ENCODE measurements at regions not wholly inside any gene's neighbourhood (a gene's known extent, or its start where the extent isn't known, plus 50 kb on each side); places are given as distances from the start of the nearest gene placed in this dataset.

GRCh38 chr2:145220496-145220895 is 700.6 kb upstream of the ZEB2 start:
- H3K9me2 ChIP-seq (replicated peaks; ENCODE audit: low read length) = no peaks in the 10 kb centered on the region
- ChIA-PET POLR2A (ENCODE audit: unreplicated experiment) (no interaction called here), CTCF (no interaction called here)
- H3K27ac ChIP-seq (ENCODE audit: low read length) = no peak overlapping the region
- H3K27me3 ChIP-seq (ENCODE audit: low read length) = no peaks in the 10 kb centered on the region
- no peak overlapping the region for H3K9ac ChIP-seq (ENCODE audit: low read length)
- intact Hi-C loops (cut with micrococcal nuclease) = no loop called here
- H3K4me1 ChIP-seq (ENCODE audit: insufficient read depth, low read length) = peaks cover 6% of the 10 kb centered on the region
- H3K4me2 ChIP-seq (ENCODE audit: low read length) = no peak overlapping the region
- no peak overlapping the region for H2AFZ ChIP-seq (ENCODE audit: low read length)
- no peaks in the 10 kb centered on the region for H3K79me2 ChIP-seq (ENCODE audit: low read length)
- H3K36me3 ChIP-seq (ENCODE audit: low read depth, low read length) = no peaks in the 10 kb centered on the region
- no peaks in the 10 kb centered on the region for H3F3A ChIP-seq (ENCODE audit: low read length, unreplicated experiment)
- DNase-seq (no peak), ATAC-seq (no peak)
- H4K20me1 ChIP-seq (ENCODE audit: low read length) = no peaks in the 10 kb centered on the region
- H3K4me3 ChIP-seq (ENCODE audit: low read length) = no peak overlapping the region
- TF ChIP-seq, protein P1, sequence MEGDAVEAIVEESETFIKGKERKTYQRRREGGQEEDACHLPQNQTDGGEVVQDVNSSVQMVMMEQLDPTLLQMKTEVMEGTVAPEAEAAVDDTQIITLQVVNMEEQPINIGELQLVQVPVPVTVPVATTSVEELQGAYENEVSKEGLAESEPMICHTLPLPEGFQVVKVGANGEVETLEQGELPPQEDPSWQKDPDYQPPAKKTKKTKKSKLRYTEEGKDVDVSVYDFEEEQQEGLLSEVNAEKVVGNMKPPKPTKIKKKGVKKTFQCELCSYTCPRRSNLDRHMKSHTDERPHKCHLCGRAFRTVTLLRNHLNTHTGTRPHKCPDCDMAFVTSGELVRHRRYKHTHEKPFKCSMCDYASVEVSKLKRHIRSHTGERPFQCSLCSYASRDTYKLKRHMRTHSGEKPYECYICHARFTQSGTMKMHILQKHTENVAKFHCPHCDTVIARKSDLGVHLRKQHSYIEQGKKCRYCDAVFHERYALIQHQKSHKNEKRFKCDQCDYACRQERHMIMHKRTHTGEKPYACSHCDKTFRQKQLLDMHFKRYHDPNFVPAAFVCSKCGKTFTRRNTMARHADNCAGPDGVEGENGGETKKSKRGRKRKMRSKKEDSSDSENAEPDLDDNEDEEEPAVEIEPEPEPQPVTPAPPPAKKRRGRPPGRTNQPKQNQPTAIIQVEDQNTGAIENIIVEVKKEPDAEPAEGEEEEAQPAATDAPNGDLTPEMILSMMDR (conservative IDR thresholded peaks at IDR 0.05; ENCODE audit: low read depth, low read length) = no peak
- TF ChIP-seq EZH2phosphoT487 (IDR thresholded peaks at IDR 0.05; ENCODE audit: borderline replicate concordance, low read length) = no peak
- BruUV-seq (replicated peaks) = no TSS peak
- H3K9me3 ChIP-seq (ENCODE audit: low read length) = no peaks in the 10 kb centered on the region

DNA sequence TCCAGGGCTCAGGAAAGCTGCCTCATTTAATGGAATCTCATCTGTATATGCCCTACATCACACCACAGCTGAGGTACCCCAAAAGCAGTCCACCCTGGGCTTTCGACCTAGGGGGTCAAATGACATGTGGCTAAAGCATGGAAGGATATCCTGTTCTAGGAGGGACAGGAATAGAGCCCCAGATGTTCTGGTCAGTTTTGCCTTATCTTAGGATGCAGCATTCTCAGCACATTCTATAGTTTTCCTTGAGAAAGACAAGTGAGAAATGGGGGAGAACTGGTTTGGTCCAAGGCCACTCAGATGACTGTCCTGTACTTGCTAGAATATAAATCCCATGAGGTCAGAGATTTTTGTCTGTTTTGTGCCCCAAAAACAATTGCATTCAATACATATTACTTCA is 688.0 kb upstream of the ZEB2 start:
- no peak overlapping the region for H3K9ac ChIP-seq (ENCODE audit: low read length)
- BruUV-seq (replicated peaks) = no TSS peak
- H3K36me3 ChIP-seq (ENCODE audit: low read depth, low read length) = no peaks in the 10 kb centered on the region
- no peak overlapping the region for H3K4me2 ChIP-seq (ENCODE audit: low read length)
- H3F3A ChIP-seq (ENCODE audit: low read length, unreplicated experiment) = no peaks in the 10 kb centered on the region
- no peaks in the 10 kb centered on the region for H4K20me1 ChIP-seq (ENCODE audit: low read length)
- DNase-seq (no peak), ATAC-seq (no peak)
- no peak overlapping the region for H3K4me3 ChIP-seq (ENCODE audit: low read length)
- TF ChIP-seq EZH2phosphoT487 (IDR thresholded peaks at IDR 0.05; ENCODE audit: borderline replicate concordance, low read length) (no peak), EZH2 (IDR thresholded peaks at IDR 0.05; ENCODE audit: low read length, unreplicated experiment) (no peak)
- TF ChIP-seq, protein P1 (conservative IDR thresholded peaks at IDR 0.05; ENCODE audit: low read depth, low read length) = no peak
- H3K79me2 ChIP-seq (ENCODE audit: low read length) = no peaks in the 10 kb centered on the region
- H3K9me2 ChIP-seq (replicated peaks; ENCODE audit: low read length) = no peaks in the 10 kb centered on the region
- H2AFZ ChIP-seq (ENCODE audit: low read length) = no peak overlapping the region
- CTCF ChIA-PET = no interaction called here
- H3K27me3 ChIP-seq (ENCODE audit: low read length) = no peaks in the 10 kb centered on the region
- POLR2A ChIA-PET (ENCODE audit: unreplicated experiment) = no interaction called here
- no peak overlapping the region for H3K27ac ChIP-seq (ENCODE audit: low read length)
- intact Hi-C loops (cut with micrococcal nuclease) = no loop called here
- H3K4me1 ChIP-seq (ENCODE audit: insufficient read depth, low read length) = no peaks in the 10 kb centered on the region
- no peaks in the 10 kb centered on the region for H3K9me3 ChIP-seq (ENCODE audit: low read length)

- no peaks in the 10 kb centered on the region for H3K36me3 ChIP-seq (ENCODE audit: low read depth, low read length)
- H3K79me2 ChIP-seq (ENCODE audit: low read length) = no peaks in the 10 kb centered on the region
- no peak for DNase-seq
- intact Hi-C loops (cut with micrococcal nuclease) = no loop called here
- no peaks in the 10 kb centered on the region for H3K9me3 ChIP-seq (ENCODE audit: low read length)
- no peaks in the 10 kb centered on the region for H3K9me2 ChIP-seq (replicated peaks; ENCODE audit: low read length)
- H3K27me3 ChIP-seq (ENCODE audit: low read length) = no peaks in the 10 kb centered on the region
- H3K4me2 ChIP-seq (ENCODE audit: low read length) = no peak overlapping the region
- POLR2A ChIA-PET (ENCODE audit: unreplicated experiment) = no interaction called here
- H2AFZ ChIP-seq (ENCODE audit: low read length) = no peak overlapping the region
- no peaks in the 10 kb centered on the region for H4K20me1 ChIP-seq (ENCODE audit: low read length)
- no TSS peak for BruUV-seq (replicated peaks)
- H3K9ac ChIP-seq (ENCODE audit: low read length) = no peak overlapping the region
- no peak overlapping the region for H3K27ac ChIP-seq (ENCODE audit: low read length)
- ATAC-seq = no peak
- H3F3A ChIP-seq (ENCODE audit: low read length, unreplicated experiment) = no peaks in the 10 kb centered on the region
- TF ChIP-seq, protein P1 (conservative IDR thresholded peaks at IDR 0.05; ENCODE audit: low read depth, low read length) = no peak
- TF ChIP-seq EZH2phosphoT487 (IDR thresholded peaks at IDR 0.05; ENCODE audit: borderline replicate concordance, low read length) (no peak), EZH2 (IDR thresholded peaks at IDR 0.05; ENCODE audit: low read length, unreplicated experiment) (no peak)
- no peaks in the 10 kb centered on the region for H3K4me1 ChIP-seq (ENCODE audit: insufficient read depth, low read length)
- no peak overlapping the region for H3K4me3 ChIP-seq (ENCODE audit: low read length)
- CTCF ChIA-PET = no interaction called here
Measured at GRCh38 chr2:145206496-145207281, 686.8 kb upstream of the ZEB2 start.

Measured in PC-3 (cell line).